GM12891 (cell line): ENCODE measurements at regions not wholly inside any gene's neighbourhood (a gene's known extent, or its start where the extent isn't known, plus 50 kb on each side); places are given as distances from the start of the nearest gene placed in this dataset.

Experiments
- DNase-seq: peaks from one replicate; pipeline ENCODE4 v3.0.0; 2011; ENCODE audit warnings: low spot score; ENCODE audit not compliant: insufficient read length
- FAIRE-seq: peaks from 2 replicates; lab custom pipeline; 2011; peaks lifted over from hg19 to GRCh38; lab: Jason Lieb, UNC
- PAX5 ChIP-seq: IDR thresholded peaks from 2 replicates; pipeline ENCODE4 v1.6.1; 2011; ENCODE audit warnings: low read length, moderate library complexity, mild to moderate bottlenecking; ENCODE audit not compliant: insufficient read depth, severe bottlenecking
- POLR2A ChIP-seq: IDR thresholded peaks from 2 replicates; pipeline ENCODE4 v1.6.1; 2011; ENCODE audit warnings: low read depth, low read length, control low read depth
- POLR2AphosphoS5 ChIP-seq: IDR thresholded peaks from 2 replicates; pipeline ENCODE4 v1.6.1; 2011; ENCODE audit warnings: low read depth, low read length, control low read depth
- POU2F2 ChIP-seq: IDR thresholded peaks from 2 replicates; pipeline ENCODE4 v1.6.1; 2011; ENCODE audit warnings: low read depth, mild to moderate bottlenecking, control low read depth, low read length, moderate library complexity
- SPI1 ChIP-seq: IDR thresholded peaks from 2 replicates; pipeline ENCODE4 v1.6.1; 2011; ENCODE audit warnings: low read depth, low read length, control low read depth
- TAF1 ChIP-seq: IDR thresholded peaks from 2 replicates; pipeline ENCODE4 v1.6.1; 2011; ENCODE audit warnings: low read depth, low read length, control low read depth

GRCh38 chr4:16382571-16382970, 156.3 kb upstream of the TAPT1 start:
- no peak for TF ChIP-seq TAF1
- TF ChIP-seq PAX5, result no peak

DNA sequence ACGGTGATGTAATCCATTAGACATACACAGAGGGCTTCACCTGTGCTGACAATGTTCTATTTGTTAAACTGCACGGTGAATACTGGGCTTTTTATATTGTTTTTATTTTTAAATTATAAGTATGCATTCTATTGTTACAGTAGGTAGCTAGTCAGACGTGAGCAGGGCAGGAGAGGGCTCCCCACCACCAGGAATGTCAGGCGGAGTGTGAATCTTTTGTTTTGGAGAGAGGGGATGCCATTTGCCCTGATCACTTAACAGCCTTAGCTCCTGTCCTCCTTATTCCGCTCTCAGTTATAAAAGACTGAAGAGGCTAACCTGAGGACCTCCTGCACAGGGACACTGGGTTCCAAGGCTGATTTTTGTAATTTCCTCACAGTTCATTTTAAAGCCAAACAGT, 151.6 kb upstream of the TAPT1 start:
- TF ChIP-seq TAF1 (no peak), SPI1 (no peak), POU2F2 (no peak), POLR2AphosphoS5 (no peak), POLR2A (no peak), PAX5 (no peak)
- FAIRE-seq, result no peak
- no peak for DNase-seq

More at GRCh38 chr4:16382571-16382970, 156.3 kb upstream of the TAPT1 start:
- FAIRE-seq, result no peak
- DNase-seq, result no peak

DNA sequence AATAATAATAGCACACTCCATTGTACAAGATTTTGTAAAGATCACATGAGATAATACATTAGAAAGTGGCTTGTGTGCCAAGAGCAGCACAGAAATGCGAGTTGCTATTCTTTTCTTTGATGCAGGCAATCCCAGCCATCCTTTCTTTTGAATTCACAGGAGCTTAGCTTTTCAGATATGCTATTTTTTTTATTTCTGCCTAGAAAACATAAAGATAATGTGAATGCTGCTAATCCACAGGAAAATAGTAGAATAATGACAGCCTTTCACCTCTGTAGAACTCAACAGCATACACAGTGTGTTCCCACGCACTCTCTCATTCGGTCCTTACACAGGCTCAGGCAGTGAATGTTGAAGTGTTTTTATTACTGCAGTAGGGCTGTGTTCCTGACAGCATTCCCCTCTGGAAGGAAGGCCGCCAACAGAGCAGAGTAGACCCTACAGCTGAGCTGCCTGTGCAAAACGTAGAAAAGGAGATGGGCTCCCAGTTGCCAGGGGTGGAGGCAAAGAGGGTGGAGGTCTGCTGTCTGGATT, 138.8 kb upstream of the TAPT1 start:
- no peak for TF ChIP-seq POLR2AphosphoS5
- no peak for TF ChIP-seq PAX5
- TF ChIP-seq POLR2A, result no peak
- no peak for TF ChIP-seq TAF1
- no peak for TF ChIP-seq POU2F2
- TF ChIP-seq SPI1, result no peak
- no peak for DNase-seq
- FAIRE-seq, result no peak

GRCh38 chr4:16360694-16361262, 134.5 kb upstream of the TAPT1 start:
- TF ChIP-seq POLR2A (no peak), TAF1 (no peak), PAX5 (no peak), SPI1 (no peak), POU2F2 (no peak), POLR2AphosphoS5 (no peak)
- no peak for DNase-seq
- no peak for FAIRE-seq

DNA sequence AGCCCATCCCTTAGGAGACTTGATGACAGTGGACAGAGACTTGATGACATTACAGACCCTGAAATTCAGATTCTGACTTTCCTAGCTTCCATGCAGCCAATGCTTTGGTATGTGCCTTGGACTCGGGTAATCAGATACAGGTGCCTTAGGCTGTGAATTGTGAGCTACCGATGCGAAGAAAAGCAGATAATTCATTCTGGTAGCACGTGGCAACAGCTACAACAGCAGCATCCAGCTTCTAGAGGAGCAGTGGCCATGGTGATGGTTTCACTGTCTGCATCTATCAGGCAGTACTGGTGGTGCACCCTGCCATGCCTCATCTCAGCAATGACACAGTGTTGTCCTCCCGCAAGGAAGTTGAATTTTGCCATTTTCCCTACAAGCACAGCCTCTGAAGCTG, 126.9 kb upstream of the TAPT1 start:
- DNase-seq (no peak), FAIRE-seq (no peak)
- TF ChIP-seq POLR2AphosphoS5 (no peak), POU2F2 (no peak), PAX5 (no peak), POLR2A (no peak), TAF1 (no peak), SPI1 (no peak)

GRCh38 chr4:16351161-16351560, 124.9 kb upstream of the TAPT1 start:
- TF ChIP-seq POLR2A (no peak), PAX5 (no peak), POU2F2 (no peak), POLR2AphosphoS5 (no peak)
- FAIRE-seq, result no peak
- DNase-seq, result no peak

DNA sequence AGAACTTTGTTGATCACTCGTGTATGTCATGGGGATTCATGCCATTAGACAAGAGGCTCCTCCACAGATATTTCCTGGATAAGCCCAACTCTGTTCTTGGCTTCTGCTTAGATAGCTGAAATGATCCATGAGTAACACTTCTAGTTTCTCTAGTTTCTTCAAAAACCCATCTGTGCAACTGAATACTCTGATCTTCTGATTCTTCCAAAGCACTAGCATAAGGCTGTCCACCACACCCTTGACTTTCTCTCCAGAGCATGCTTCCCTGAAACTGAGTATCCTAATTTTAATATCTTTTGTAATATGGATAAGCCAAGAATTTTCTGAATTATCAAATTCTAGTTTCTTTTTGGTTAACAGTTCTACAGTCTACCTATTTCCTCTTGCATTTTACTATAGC, 118.6 kb upstream of the TAPT1 start:
- no peak for DNase-seq
- TF ChIP-seq TAF1 (no peak), POU2F2 (no peak), PAX5 (no peak), POLR2A (no peak), POLR2AphosphoS5 (no peak), SPI1 (no peak)
- no peak for FAIRE-seq

GRCh38 chr4:16337936-16338335, 111.7 kb upstream of the TAPT1 start:
- no peak for DNase-seq
- TF ChIP-seq POLR2A (no peak), SPI1 (no peak), POU2F2 (no peak), TAF1 (no peak), POLR2AphosphoS5 (no peak), PAX5 (no peak)
- peak; percentile 54 for FAIRE-seq

DNA sequence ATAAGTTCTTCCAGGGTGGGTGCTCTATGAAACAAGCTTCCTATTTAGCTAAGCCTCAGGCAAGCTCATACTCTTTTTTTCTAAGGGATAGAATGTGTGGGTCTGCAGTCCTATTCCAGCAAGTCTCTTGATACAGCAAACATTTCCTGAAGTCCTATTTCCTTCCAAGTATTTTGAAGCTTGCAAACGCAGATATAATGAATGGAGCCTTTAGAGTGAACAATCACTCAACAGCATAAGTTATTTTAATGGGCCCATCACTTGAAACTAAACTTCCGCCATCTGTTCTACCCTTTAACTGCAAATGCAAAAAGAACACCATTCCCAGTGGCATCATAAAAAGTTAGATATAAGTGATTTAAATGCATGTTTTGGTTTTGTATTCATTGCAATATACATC, 108.3 kb upstream of the TAPT1 start:
- DNase-seq, result no peak
- FAIRE-seq, result no peak
- TF ChIP-seq POLR2A, result no peak
- no peak for TF ChIP-seq TAF1
- no peak for TF ChIP-seq POLR2AphosphoS5
- no peak for TF ChIP-seq PAX5
- TF ChIP-seq POU2F2, result no peak
- TF ChIP-seq SPI1, result no peak

- TF ChIP-seq SPI1 (no peak), TAF1 (no peak), POLR2AphosphoS5 (no peak), POU2F2 (no peak), POLR2A (no peak), PAX5 (no peak)
- no peak for FAIRE-seq
- DNase-seq, result no peak
These were observed 103.5 kb upstream of the TAPT1 start for GRCh38 chr4:16329797-16330134.
